GM12872 (cell line): ENCODE measurements at regions not wholly inside any gene's neighbourhood (a gene's known extent, or its start where the extent isn't known, plus 50 kb on each side); places are given as distances from the start of the nearest gene placed in this dataset.

ENCODE experiments used
- CTCF ChIP-seq: IDR thresholded peaks from 3 replicates; pipeline ENCODE4 v1.5.1; 2011; ENCODE audit warnings: low read depth, mild to moderate bottlenecking, low read length, moderate library complexity; ENCODE audit not compliant: insufficient read depth

DNA sequence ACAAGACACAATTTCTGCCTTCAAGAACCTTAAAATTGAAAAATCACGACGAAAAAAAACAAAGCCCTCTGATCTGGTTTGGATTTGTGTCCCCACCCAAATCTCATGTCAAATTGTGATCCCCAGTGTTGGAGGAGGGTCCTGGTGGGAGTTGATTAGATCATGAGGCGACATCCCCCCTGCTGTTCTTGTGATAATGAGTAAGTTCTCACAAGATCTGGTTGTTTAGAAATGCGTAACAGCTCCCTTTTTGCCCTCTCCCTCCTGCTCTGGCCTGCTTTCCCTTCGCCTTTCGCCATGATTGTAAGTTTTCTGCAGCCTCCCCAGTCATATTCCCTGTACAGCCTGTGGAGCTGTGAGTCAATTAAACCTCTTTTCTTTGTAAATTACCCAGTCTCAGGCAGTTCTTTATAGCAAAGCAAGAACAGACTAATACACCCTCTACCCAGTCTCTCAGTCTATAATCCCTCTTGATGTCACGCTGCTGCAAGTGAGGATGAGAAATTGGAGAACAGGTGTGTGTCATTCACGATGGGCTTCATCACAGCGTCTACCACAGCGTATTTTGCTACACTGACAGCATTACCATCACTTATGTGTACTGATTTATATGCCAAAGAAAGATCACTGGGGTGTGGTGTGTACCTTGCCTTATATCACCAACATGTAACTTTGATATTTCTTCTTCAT is 330.7 kb downstream of the MTX2 start:
- TF ChIP-seq CTCF: no peak

- no peak for TF ChIP-seq CTCF
Measured at GRCh38 chr2:176601066-176601465, 331.8 kb downstream of the MTX2 start.

GRCh38 chr2:176612036-176612435 is 342.8 kb downstream of the MTX2 start:
- TF ChIP-seq CTCF: no peak

GRCh38 chr2:176612736-176613135 is 343.5 kb downstream of the MTX2 start:
- no peak for TF ChIP-seq CTCF

DNA sequence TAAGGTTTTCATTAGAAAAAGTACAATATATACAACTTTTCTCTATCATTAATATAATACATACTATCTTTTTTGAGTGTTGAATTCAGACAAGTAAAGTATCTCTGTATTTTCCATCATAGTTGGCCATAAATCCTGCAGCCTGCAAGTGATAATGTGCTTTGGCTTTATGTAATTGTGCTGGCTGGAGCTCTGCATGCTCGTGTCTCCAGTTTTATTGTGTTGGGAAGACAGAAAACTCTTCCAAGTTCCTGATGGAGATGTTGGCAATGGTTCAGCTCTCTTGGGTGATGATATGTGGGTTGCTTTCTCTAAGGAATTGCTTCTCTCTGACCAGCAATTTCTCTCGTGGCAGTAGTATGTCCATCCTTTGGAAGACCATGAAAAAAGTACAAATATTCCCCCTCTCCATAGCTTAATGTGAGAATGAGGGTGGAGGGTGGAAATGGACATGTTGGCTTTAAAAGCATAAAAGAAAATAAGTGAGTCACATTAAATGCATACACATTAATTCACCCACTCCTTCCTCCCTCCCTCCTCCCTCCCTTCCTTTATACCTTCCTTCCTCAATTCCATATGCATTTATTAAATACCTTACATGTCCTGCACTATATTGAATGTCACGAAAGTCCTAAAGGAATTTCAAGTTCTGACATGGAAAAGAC is 344.2 kb downstream of the MTX2 start:
- TF ChIP-seq CTCF: no peak

DNA sequence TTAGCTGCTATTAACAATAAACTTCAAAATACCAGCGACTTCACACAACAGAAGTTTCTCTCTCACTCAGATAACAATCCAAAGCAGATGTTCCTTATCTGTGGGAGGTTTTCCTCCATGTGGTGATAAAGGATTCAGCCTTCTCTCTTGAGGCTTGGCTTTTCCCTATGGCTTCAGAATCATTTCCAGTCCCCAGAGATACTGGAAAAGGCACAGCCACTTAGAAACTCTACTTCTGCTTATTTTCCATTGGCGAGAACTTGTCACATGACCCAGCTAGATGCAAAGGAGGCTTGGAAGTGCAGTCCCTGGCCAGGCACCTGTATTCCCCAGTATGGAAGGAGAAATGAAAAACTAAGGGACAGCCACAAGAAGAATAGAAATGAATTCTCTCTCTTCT is 344.8 kb downstream of the MTX2 start:
- TF ChIP-seq CTCF: no peak

- TF ChIP-seq CTCF: no peak
Measured at GRCh38 chr2:176614930-176615329, 345.7 kb downstream of the MTX2 start.
